ENCODE measurements at regions not wholly inside any gene's neighbourhood (a gene's known extent, or its start where the extent isn't known, plus 50 kb on each side); places are given as distances from the start of the nearest gene placed in this dataset.

DNA sequence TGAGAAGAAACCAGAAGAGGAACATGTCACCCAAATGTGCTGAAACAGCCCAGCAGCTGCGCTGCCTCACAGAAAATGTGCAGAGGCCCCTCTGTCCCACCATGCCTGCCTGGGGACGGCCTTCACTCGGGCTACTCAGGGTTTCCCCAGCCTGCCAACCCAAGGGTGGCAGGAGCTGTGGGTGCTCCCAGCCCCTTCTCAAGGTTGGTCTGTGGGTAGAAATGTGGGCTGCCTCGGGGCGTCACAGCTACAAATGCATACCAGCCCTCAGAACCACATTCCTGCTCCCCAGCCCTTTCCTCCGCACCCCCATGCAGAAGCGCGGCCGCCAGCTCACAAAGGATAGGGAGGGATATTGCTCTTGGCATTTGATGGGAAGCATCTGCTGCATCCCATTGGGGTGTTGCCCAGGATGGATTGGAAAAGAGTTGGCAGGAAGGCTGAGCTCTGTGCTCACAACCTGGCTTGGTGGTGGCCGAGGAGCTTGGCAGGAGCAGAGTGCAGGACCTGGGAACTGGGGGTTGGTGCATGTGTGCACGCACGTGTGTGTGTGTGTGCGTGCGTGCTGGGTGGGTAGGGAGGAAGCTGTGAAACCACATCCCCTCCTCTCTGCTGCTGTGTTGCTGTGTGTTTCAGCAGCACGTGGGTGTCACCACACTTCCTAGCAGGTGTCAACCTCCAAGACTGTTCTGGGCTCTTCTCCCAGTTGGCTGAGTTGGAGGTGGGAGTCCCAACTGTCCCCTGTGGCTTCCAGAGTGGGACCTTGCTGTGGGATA, 304.4 kb downstream of the SEC14L1 start:
- Histone ChIP-seq H3K36me3 (ENCODE audit: insufficient read depth) (no peaks in the 10 kb centered on the region), H3K4me1 (ENCODE audit: insufficient read depth) (peaks cover 2% of the 10 kb centered on the region), H3K27ac (ENCODE audit: low read depth) (peak overlapping the region; percentile 70), H3K4me3 (ENCODE audit: low read depth, low read length) (no peak overlapping the region)
- 20% methylated on average over 15 of the region's 15 CpGs for WGBS
- no peak for DNase-seq (ENCODE audit: extremely low spot score)

- no peak for DNase-seq (ENCODE audit: extremely low spot score)
- 46% methylated on average over 16 of the region's 16 CpGs for WGBS
- H3K4me1 ChIP-seq (ENCODE audit: insufficient read depth), result peaks cover 4% of the 10 kb centered on the region
Observed at GRCh38 chr17:77445760-77446532, 305.2 kb downstream of the SEC14L1 start.

GRCh38 chr17:77446940-77447634, 306.3 kb downstream of the SEC14L1 start:
- Histone ChIP-seq H3K27ac (ENCODE audit: low read depth) (no peak overlapping the region), H3K4me3 (ENCODE audit: low read depth, low read length) (no peak overlapping the region), H3K36me3 (ENCODE audit: insufficient read depth) (no peaks in the 10 kb centered on the region), H3K4me1 (ENCODE audit: insufficient read depth) (peaks cover 4% of the 10 kb centered on the region)
- 58% methylated on average over 20 of the region's 20 CpGs for WGBS
- no peak for DNase-seq (ENCODE audit: extremely low spot score)

More at GRCh38 chr17:77445760-77446532, 305.2 kb downstream of the SEC14L1 start:
- no peak overlapping the region for H3K4me3 ChIP-seq (ENCODE audit: low read depth, low read length)
- no peaks in the 10 kb centered on the region for H3K36me3 ChIP-seq (ENCODE audit: insufficient read depth)
- peak overlapping the region; percentile 70 for H3K27ac ChIP-seq (ENCODE audit: low read depth)

DNA sequence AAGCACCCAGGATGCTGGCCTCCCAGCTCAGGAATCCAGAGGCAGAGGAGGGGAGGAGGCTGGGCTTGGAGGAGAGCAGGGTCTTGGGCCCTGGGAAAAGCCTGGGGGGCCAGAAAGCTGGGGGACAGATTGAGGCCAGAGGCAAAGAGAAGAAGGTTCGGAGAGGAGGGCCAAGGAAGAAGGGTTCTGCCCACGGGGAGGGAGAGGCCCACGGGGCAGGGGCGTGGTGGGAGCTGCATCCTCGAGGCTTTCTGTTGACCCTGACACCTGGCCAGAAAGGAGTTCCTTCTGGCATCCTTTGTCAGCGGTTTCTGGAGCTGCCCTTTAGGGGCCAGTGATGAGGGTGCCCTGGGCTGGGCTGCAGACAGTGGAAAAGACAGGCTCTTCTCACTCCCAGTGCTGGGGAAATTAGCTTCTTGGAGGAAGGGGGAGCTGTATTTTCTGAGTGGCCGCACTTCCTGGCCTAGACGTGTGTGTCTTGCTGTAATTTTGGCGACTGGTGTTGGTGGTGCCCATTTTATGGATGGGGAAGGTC, 308.7 kb downstream of the SEC14L1 start:
- no peak overlapping the region for H3K4me3 ChIP-seq (ENCODE audit: low read depth, low read length)
- WGBS, result 41% methylated on average over 9 of the region's 9 CpGs
- H3K27ac ChIP-seq (ENCODE audit: low read depth), result peak overlapping the region; percentile 68
- peaks cover 4% of the 10 kb centered on the region for H3K4me1 ChIP-seq (ENCODE audit: insufficient read depth)
- H3K36me3 ChIP-seq (ENCODE audit: insufficient read depth), result no peaks in the 10 kb centered on the region
- DNase-seq (ENCODE audit: extremely low spot score), result no peak

DNA sequence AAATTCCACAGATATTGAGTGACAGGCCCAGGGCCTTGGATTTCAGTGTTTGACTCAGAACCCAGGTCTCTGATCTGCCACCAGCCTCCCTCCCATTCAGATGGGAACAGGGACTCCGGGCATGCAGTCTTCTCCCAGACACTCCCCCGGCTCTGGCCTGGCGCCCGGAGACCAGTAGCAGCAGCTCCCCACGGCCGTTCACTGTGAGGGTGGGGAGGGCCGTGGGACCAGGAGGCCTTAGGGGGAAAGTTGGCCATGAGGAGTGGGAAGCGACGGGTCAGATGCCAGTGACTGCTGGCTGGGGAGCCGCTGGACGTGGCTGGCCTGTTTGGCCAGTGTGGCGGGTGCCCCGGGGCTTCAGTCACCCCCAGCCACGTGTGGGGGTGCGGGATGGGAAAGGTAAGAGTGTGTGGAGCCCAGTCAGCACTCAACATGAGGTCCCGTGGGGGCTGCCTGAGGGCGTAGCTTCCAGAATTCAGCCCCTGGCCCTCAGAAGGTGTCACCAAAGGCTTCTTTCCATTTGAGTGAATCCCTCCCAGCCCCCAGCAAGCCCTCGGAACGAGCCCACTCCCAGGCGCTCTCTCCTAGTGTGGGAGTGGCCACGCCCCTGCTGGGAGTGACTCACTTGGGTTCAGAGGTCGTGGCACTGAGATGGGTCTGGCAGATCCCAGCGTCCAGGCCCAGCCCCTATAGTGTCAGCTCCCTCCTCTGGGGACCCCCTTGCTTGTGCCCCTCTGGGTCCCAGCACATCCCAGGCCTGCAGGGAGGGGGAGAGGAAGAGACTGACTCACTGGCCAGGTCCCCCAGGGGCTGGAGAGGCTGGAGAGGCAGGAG, 309.4 kb downstream of the SEC14L1 start:
- no peak for DNase-seq (ENCODE audit: extremely low spot score)
- Histone ChIP-seq H3K4me3 (ENCODE audit: low read depth, low read length) (peak overlapping the region; percentile 38), H3K36me3 (ENCODE audit: insufficient read depth) (no peaks in the 10 kb centered on the region), H3K27ac (ENCODE audit: low read depth) (peak overlapping the region; percentile 68), H3K4me1 (ENCODE audit: insufficient read depth) (peaks cover 4% of the 10 kb centered on the region)
- WGBS, result 15% methylated on average over 23 of the region's 23 CpGs

DNA sequence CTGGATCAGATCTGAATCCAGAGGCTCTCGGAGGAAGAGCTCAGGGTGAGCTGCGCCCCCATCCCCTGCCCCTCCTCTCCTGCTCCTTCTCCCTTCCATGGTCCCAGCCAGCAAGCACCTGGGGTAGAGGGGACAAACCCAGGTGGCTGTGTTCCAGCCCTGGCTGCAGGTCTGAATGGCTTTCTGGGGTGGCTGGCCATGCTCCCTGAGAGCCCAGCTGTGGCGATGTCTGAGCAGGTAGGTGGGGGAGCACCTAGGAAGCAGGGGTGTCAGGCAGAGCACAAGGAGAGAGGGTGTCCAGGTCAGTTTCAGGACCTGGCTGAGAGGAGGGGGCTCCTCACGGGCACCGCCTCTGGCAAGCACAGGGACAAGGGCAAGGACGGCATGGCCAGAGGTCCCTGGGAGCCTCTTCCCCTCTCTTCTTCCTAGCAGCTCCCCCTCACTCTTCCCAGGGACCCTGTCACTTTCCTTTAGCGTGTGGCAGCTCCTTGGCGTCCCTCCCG, 310.0 kb downstream of the SEC14L1 start:
- Histone ChIP-seq H3K4me1 (ENCODE audit: insufficient read depth) (peaks cover 3% of the 10 kb centered on the region), H3K36me3 (ENCODE audit: insufficient read depth) (no peaks in the 10 kb centered on the region), H3K4me3 (ENCODE audit: low read depth, low read length) (peak overlapping the region; percentile 38), H3K27ac (ENCODE audit: low read depth) (peak overlapping the region; percentile 62)
- DNase-seq (ENCODE audit: extremely low spot score), result no peak
- 16% methylated on average over 9 of the region's 9 CpGs for WGBS

- 2% methylated on average over 44 of the region's 44 CpGs for WGBS
- peaks cover 2% of the 10 kb centered on the region for H3K4me1 ChIP-seq (ENCODE audit: insufficient read depth)
- DNase-seq (ENCODE audit: extremely low spot score), result no peak
Observed at GRCh38 chr17:77451245-77451893, 310.6 kb downstream of the SEC14L1 start.

GRCh38 chr17:77451894-77452852, 311.4 kb downstream of the SEC14L1 start:
- DNase-seq (ENCODE audit: extremely low spot score), result no peak
- Histone ChIP-seq H3K27ac (ENCODE audit: low read depth) (peak overlapping the region; percentile 62), H3K4me1 (ENCODE audit: insufficient read depth) (peaks cover 2% of the 10 kb centered on the region), H3K4me3 (ENCODE audit: low read depth, low read length) (peak overlapping the region; percentile 38), H3K36me3 (ENCODE audit: insufficient read depth) (no peaks in the 10 kb centered on the region)
- 8% methylated on average over 30 of the region's 30 CpGs for WGBS

More at GRCh38 chr17:77451245-77451893, 310.6 kb downstream of the SEC14L1 start:
- peak overlapping the region; percentile 38 for H3K4me3 ChIP-seq (ENCODE audit: low read depth, low read length)
- H3K36me3 ChIP-seq (ENCODE audit: insufficient read depth), result no peaks in the 10 kb centered on the region
- peak overlapping the region; percentile 62 for H3K27ac ChIP-seq (ENCODE audit: low read depth)

DNA sequence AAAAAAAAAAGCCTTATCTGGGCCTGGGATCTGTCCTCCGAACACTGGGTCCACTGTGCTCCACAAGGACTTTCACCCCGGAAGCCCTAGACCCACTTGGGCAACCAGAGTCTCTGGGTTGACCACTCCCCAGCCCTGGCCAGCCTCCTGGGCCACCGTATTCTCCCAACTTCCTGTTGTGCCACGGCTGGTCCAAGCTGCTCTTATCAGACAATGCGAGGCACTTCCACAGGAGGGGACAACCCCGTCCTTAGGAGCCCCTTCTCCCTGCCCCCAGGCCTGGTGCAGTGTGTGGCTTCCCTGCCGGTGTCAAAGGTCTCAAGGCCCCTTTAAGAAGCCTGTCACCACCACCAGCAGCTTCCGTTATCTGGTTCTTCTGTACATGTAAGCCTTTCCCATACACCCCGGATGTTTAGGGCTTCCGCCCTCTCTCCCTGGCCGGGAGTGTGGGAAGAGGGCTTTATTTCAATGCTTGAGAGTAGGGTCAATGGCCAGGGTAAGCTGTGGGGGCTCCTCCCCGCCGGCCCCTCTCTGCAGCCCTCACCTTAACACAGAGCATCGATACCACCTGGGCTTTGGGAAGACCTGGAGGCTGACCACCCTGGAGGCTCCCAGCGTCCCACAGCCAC, 313.0 kb downstream of the SEC14L1 start:
- 51% methylated on average over 15 of the region's 15 CpGs for WGBS
- Histone ChIP-seq H3K27ac (ENCODE audit: low read depth) (peak overlapping the region; percentile 51), H3K4me1 (ENCODE audit: insufficient read depth) (peaks cover 2% of the 10 kb centered on the region), H3K4me3 (ENCODE audit: low read depth, low read length) (peak overlapping the region; percentile 27), H3K36me3 (ENCODE audit: insufficient read depth) (no peaks in the 10 kb centered on the region)
- DNase-seq (ENCODE audit: extremely low spot score), result no peak

DNA sequence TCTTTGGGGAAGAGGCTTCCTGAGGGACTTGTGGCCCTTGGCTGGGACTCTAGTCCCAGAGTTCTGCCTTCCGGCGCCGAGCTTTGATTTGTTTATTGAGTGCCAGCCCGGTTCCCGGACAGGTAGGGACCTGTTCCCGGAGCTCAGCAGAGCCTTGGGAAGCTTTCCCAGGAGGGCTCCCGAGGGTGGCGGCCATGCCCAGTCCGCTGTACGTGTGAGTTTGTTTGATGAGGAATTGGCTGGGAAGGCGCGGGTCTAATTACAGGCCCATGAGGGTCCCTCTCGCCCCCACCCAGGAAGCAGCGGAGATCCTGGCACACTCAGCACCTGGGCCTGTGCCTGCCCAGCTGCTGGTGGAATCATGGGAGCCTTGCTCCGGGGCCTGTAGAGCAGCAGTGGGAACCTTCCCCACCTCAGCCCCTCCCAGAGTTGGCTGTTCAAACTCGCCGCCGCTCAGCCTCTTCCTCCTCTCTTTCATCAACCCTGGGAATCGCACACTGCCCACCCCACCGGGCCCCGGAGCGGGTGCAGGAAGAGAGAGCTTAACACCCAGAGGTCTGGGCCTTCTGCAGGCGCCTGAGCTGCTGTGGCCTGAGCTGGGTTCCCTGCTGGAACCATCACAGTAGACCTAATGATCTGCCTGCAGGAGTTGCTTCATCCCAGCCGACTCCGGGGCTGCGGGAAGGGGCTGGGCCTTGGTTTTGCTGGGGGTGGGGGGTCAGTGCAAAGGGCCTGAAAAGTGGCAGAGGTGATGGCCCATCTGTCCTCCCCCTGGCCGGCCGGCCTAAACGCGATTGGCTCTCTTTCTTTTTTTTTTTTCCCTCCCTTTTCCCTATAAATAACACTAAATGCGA, 313.7 kb downstream of the SEC14L1 start:
- peak overlapping the region; percentile 11 for H3K27ac ChIP-seq (ENCODE audit: low read depth)
- 44% methylated on average over 31 of the region's 31 CpGs for WGBS
- H3K36me3 ChIP-seq (ENCODE audit: insufficient read depth), result no peaks in the 10 kb centered on the region
- H3K4me1 ChIP-seq (ENCODE audit: insufficient read depth), result peaks cover 2% of the 10 kb centered on the region
- H3K4me3 ChIP-seq (ENCODE audit: low read depth, low read length), result peak overlapping the region; percentile 27
- no peak for DNase-seq (ENCODE audit: extremely low spot score)
